Activated naive CD8-positive, alpha-beta T cell treated with anti-CD3 and anti-CD28 coated beads, Interleukin-2, amount 50 U/mL, for 24 hours (primary cell): ENCODE measurements at regions not wholly inside any gene's neighbourhood (a gene's known extent, or its start where the extent isn't known, plus 50 kb on each side); places are given as distances from the start of the nearest gene placed in this dataset.

Experiments
- ATAC-seq: fragments of 150-1000 bp; cut with Tn5 transposase; one replicate; pipeline ENCODE4 v1.10.0; 2021
- DNase-seq: peaks from one replicate; pipeline ENCODE4 v3.0.0; 2021
- H3K27ac Mint-ChIP-seq: one replicate; pipeline ENCODE4 v1.8.0; 2021; ENCODE audit warnings: mild to moderate bottlenecking, mixed read lengths
- H3K27me3 Mint-ChIP-seq: one replicate; pipeline ENCODE4 v1.8.0; 2021; ENCODE audit warnings: mixed read lengths
- H3K36me3 Mint-ChIP-seq: one replicate; pipeline ENCODE4 v1.8.0; 2021; ENCODE audit warnings: low read depth, mixed read lengths
- H3K4me1 Mint-ChIP-seq: one replicate; pipeline ENCODE4 v1.8.0; 2021; ENCODE audit warnings: mixed read lengths
- H3K4me3 Mint-ChIP-seq: one replicate; pipeline ENCODE4 v1.8.0; 2021; ENCODE audit warnings: mild to moderate bottlenecking, moderate library complexity, mixed read lengths
- H3K9me3 Mint-ChIP-seq: one replicate; pipeline ENCODE4 v1.8.0; 2021; ENCODE audit warnings: mixed read lengths

- H3K9me3 Mint-ChIP-seq = no peaks in the 10 kb centered on the region
- H3K27ac Mint-ChIP-seq = no peak overlapping the region
- no peak overlapping the region for H3K4me3 Mint-ChIP-seq
- no peak for DNase-seq
- no peak for ATAC-seq
- H3K36me3 Mint-ChIP-seq = no peaks in the 10 kb centered on the region
- H3K27me3 Mint-ChIP-seq = peaks cover 2% of the 10 kb centered on the region
- H3K4me1 Mint-ChIP-seq = no peaks in the 10 kb centered on the region
Observed at GRCh38 chr6:133040094-133040802, 200.9 kb upstream of the EYA4 start.

GRCh38 chr6:133040803-133041419 is 200.2 kb upstream of the EYA4 start:
- H3K9me3 Mint-ChIP-seq = no peaks in the 10 kb centered on the region
- no peaks in the 10 kb centered on the region for H3K36me3 Mint-ChIP-seq
- no peak overlapping the region for H3K27ac Mint-ChIP-seq
- ATAC-seq = no peak
- H3K27me3 Mint-ChIP-seq = peaks cover 2% of the 10 kb centered on the region
- no peak for DNase-seq
- H3K4me1 Mint-ChIP-seq = no peaks in the 10 kb centered on the region
- no peak overlapping the region for H3K4me3 Mint-ChIP-seq

- Mint-ChIP-seq H3K4me3 (no peak overlapping the region), H3K27me3 (peaks cover 2% of the 10 kb centered on the region), H3K27ac (no peak overlapping the region), H3K9me3 (no peaks in the 10 kb centered on the region), H3K4me1 (no peaks in the 10 kb centered on the region), H3K36me3 (no peaks in the 10 kb centered on the region)
- DNase-seq (no peak), ATAC-seq (no peak)
Observed at GRCh38 chr6:133042550-133043120, 198.5 kb upstream of the EYA4 start.

- H3K27me3 Mint-ChIP-seq = no peaks in the 10 kb centered on the region
- ATAC-seq = no peak
Observed at GRCh38 chr6:133046576-133046975, 194.6 kb upstream of the EYA4 start.

GRCh38 chr6:133047065-133047665 is 194.0 kb upstream of the EYA4 start:
- Mint-ChIP-seq H3K9me3 (no peaks in the 10 kb centered on the region), H3K4me1 (no peaks in the 10 kb centered on the region), H3K27ac (no peak overlapping the region), H3K4me3 (no peak overlapping the region), H3K36me3 (no peaks in the 10 kb centered on the region), H3K27me3 (no peaks in the 10 kb centered on the region)
- ATAC-seq (no peak), DNase-seq (no peak)

More at GRCh38 chr6:133046576-133046975, 194.6 kb upstream of the EYA4 start:
- no peaks in the 10 kb centered on the region for H3K4me1 Mint-ChIP-seq
- H3K9me3 Mint-ChIP-seq = no peaks in the 10 kb centered on the region
- H3K4me3 Mint-ChIP-seq = no peak overlapping the region
- H3K27ac Mint-ChIP-seq = no peak overlapping the region
- DNase-seq = no peak
- no peaks in the 10 kb centered on the region for H3K36me3 Mint-ChIP-seq

- no peaks in the 10 kb centered on the region for H3K27me3 Mint-ChIP-seq
- DNase-seq (no peak), ATAC-seq (no peak)
- H3K9me3 Mint-ChIP-seq = no peaks in the 10 kb centered on the region
- no peaks in the 10 kb centered on the region for H3K4me1 Mint-ChIP-seq
- no peak overlapping the region for H3K4me3 Mint-ChIP-seq
- no peaks in the 10 kb centered on the region for H3K36me3 Mint-ChIP-seq
- no peak overlapping the region for H3K27ac Mint-ChIP-seq
Observed at GRCh38 chr6:133047706-133048105, 193.5 kb upstream of the EYA4 start.

GRCh38 chr6:133051240-133051639 is 189.9 kb upstream of the EYA4 start:
- DNase-seq (no peak), ATAC-seq (no peak)
- no peak overlapping the region for H3K27ac Mint-ChIP-seq
- no peaks in the 10 kb centered on the region for H3K27me3 Mint-ChIP-seq
- H3K4me3 Mint-ChIP-seq = no peak overlapping the region
- H3K9me3 Mint-ChIP-seq = no peaks in the 10 kb centered on the region
- H3K4me1 Mint-ChIP-seq = no peaks in the 10 kb centered on the region
- H3K36me3 Mint-ChIP-seq = no peaks in the 10 kb centered on the region

- Mint-ChIP-seq H3K27me3 (no peaks in the 10 kb centered on the region), H3K9me3 (no peaks in the 10 kb centered on the region), H3K4me1 (no peaks in the 10 kb centered on the region), H3K27ac (no peak overlapping the region), H3K4me3 (no peak overlapping the region), H3K36me3 (no peaks in the 10 kb centered on the region)
- ATAC-seq (no peak), DNase-seq (no peak)
Observed at GRCh38 chr6:133052465-133052864, 188.7 kb upstream of the EYA4 start.

GRCh38 chr6:133055441-133055966 is 185.7 kb upstream of the EYA4 start:
- Mint-ChIP-seq H3K4me3 (no peak overlapping the region), H3K27ac (no peak overlapping the region), H3K36me3 (no peaks in the 10 kb centered on the region), H3K9me3 (no peaks in the 10 kb centered on the region), H3K27me3 (no peaks in the 10 kb centered on the region), H3K4me1 (no peaks in the 10 kb centered on the region)
- ATAC-seq = no peak
- no peak for DNase-seq

GRCh38 chr6:133057352-133057751 is 183.8 kb upstream of the EYA4 start:
- Mint-ChIP-seq H3K4me3 (no peak overlapping the region), H3K9me3 (no peaks in the 10 kb centered on the region), H3K4me1 (no peaks in the 10 kb centered on the region), H3K36me3 (no peaks in the 10 kb centered on the region), H3K27me3 (no peaks in the 10 kb centered on the region), H3K27ac (no peak overlapping the region)
- no peak for DNase-seq
- ATAC-seq = no peak

GRCh38 chr6:133062077-133062476 is 179.1 kb upstream of the EYA4 start:
- no peaks in the 10 kb centered on the region for H3K36me3 Mint-ChIP-seq
- no peak overlapping the region for H3K4me3 Mint-ChIP-seq
- H3K27ac Mint-ChIP-seq = no peak overlapping the region
- ATAC-seq (no peak), DNase-seq (no peak)
- H3K4me1 Mint-ChIP-seq = no peaks in the 10 kb centered on the region
- H3K9me3 Mint-ChIP-seq = no peaks in the 10 kb centered on the region
- peaks cover 5% of the 10 kb centered on the region for H3K27me3 Mint-ChIP-seq

GRCh38 chr6:133062696-133063306 is 178.4 kb upstream of the EYA4 start:
- no peaks in the 10 kb centered on the region for H3K36me3 Mint-ChIP-seq
- H3K4me1 Mint-ChIP-seq = no peaks in the 10 kb centered on the region
- H3K27me3 Mint-ChIP-seq = peaks cover 5% of the 10 kb centered on the region
- DNase-seq (no peak), ATAC-seq (no peak)
- H3K4me3 Mint-ChIP-seq = no peak overlapping the region
- H3K9me3 Mint-ChIP-seq = no peaks in the 10 kb centered on the region
- no peak overlapping the region for H3K27ac Mint-ChIP-seq

GRCh38 chr6:133067960-133068359 is 173.2 kb upstream of the EYA4 start:
- no peak overlapping the region for H3K27ac Mint-ChIP-seq
- H3K27me3 Mint-ChIP-seq = peaks cover 5% of the 10 kb centered on the region
- DNase-seq (no peak), ATAC-seq (no peak)
- H3K4me1 Mint-ChIP-seq = no peaks in the 10 kb centered on the region
- no peaks in the 10 kb centered on the region for H3K9me3 Mint-ChIP-seq
- H3K36me3 Mint-ChIP-seq = no peaks in the 10 kb centered on the region
- no peak overlapping the region for H3K4me3 Mint-ChIP-seq

- no peaks in the 10 kb centered on the region for H3K4me1 Mint-ChIP-seq
- H3K36me3 Mint-ChIP-seq = no peaks in the 10 kb centered on the region
- H3K4me3 Mint-ChIP-seq = no peak overlapping the region
- no peak overlapping the region for H3K27ac Mint-ChIP-seq
- no peaks in the 10 kb centered on the region for H3K9me3 Mint-ChIP-seq
- DNase-seq (no peak), ATAC-seq (no peak)
- H3K27me3 Mint-ChIP-seq = peaks cover 4% of the 10 kb centered on the region
Observed at GRCh38 chr6:133070410-133071043, 170.6 kb upstream of the EYA4 start.
